HG02884 (cell line): ENCODE measurements at regions not wholly inside any gene's neighbourhood (a gene's known extent, or its start where the extent isn't known, plus 50 kb on each side); places are given as distances from the start of the nearest gene placed in this dataset.
"Not testable (repeated sequence)": the region's sequence is repeated elsewhere in the genome, so short reads cannot be mapped to it uniquely, and the experiment has no call there.

Source experiments
- ATAC-seq: cut with Tn5 transposase; IDR thresholded peaks from one replicate; pipeline ENCODE4 v1.9.1; 2021; ENCODE audit warnings: mild to moderate bottlenecking, moderate library complexity; ENCODE audit not compliant: unreplicated experiment

- ATAC-seq: no peak
Observed at GRCh38 chr10:125605167-125605566, 77.8 kb downstream of the TEX36 start.

- ATAC-seq: no peak
Observed at GRCh38 chr10:125602825-125603224, 80.1 kb downstream of the TEX36 start.

GRCh38 chr10:125599194-125599593 is 83.8 kb downstream of the TEX36 start:
- ATAC-seq: no peak

- ATAC-seq: no peak
Observed at GRCh38 chr10:125595911-125596310, 87.1 kb downstream of the TEX36 start.

- no peak for ATAC-seq
Observed at GRCh38 chr10:125593644-125594043, 89.3 kb downstream of the TEX36 start.

GRCh38 chr10:125592897-125593296 is 90.1 kb downstream of the TEX36 start:
- ATAC-seq: no peak

- no peak for ATAC-seq
Observed at GRCh38 chr10:125591886-125592285, 91.1 kb downstream of the TEX36 start.

- ATAC-seq: not testable (repeated sequence)
Observed at GRCh38 chr10:125588738-125589137, 94.2 kb downstream of the TEX36 start.

- ATAC-seq: no peak
Observed at GRCh38 chr10:125584954-125585353, 98.0 kb downstream of the TEX36 start.

- no peak for ATAC-seq
Observed at GRCh38 chr10:125578658-125579315, 104.2 kb downstream of the TEX36 start.

GRCh38 chr10:125575843-125576242 is 107.1 kb downstream of the TEX36 start:
- no peak for ATAC-seq

GRCh38 chr10:125568156-125568555 is 114.8 kb downstream of the TEX36 start:
- ATAC-seq: no peak

GRCh38 chr10:125567529-125567928 is 115.4 kb downstream of the TEX36 start:
- no peak for ATAC-seq

GRCh38 chr10:125565046-125565445 is 117.9 kb downstream of the TEX36 start:
- no peak for ATAC-seq

GRCh38 chr10:125564570-125564969 is 118.4 kb downstream of the TEX36 start:
- ATAC-seq: no peak

GRCh38 chr10:125562737-125563136 is 120.2 kb downstream of the TEX36 start:
- ATAC-seq: no peak

GRCh38 chr10:125560947-125561346 is 122.0 kb downstream of the TEX36 start:
- ATAC-seq: no peak

- peak; percentile 60 for ATAC-seq
Observed at GRCh38 chr10:125559210-125559609, 123.8 kb downstream of the TEX36 start.

GRCh38 chr10:125557801-125558505 is 125.0 kb downstream of the TEX36 start:
- ATAC-seq: no peak

GRCh38 chr10:125557311-125557710 is 125.7 kb downstream of the TEX36 start:
- no peak for ATAC-seq

GRCh38 chr10:125556882-125557281 is 126.1 kb downstream of the TEX36 start:
- ATAC-seq: no peak

GRCh38 chr10:125555743-125556142 is 127.2 kb downstream of the TEX36 start:
- ATAC-seq: no peak

GRCh38 chr10:125555267-125555666 is 127.7 kb downstream of the TEX36 start:
- no peak for ATAC-seq
